SK-N-MC (cell line): ENCODE measurements at regions not wholly inside any gene's neighbourhood (a gene's known extent, or its start where the extent isn't known, plus 50 kb on each side); places are given as distances from the start of the nearest gene placed in this dataset.

Experiments used
- EZH2 ChIP-seq: fragments of 200-600 bp; sonication (generic); IDR thresholded peaks from one replicate; pipeline ENCODE4 v1.6.1; 2017; ENCODE audit warnings: antibody characterized with exemption
- FOXP2 ChIP-seq: optimal IDR thresholded peaks from 2 replicates; pipeline ENCODE3; 2011; ENCODE audit warnings: mild to moderate bottlenecking, moderate library complexity; ENCODE audit not compliant: insufficient read depth; ENCODE audit errors: extremely low read length, control extremely low read depth
- POLR2AphosphoS5 ChIP-seq: IDR thresholded peaks from 2 replicates; pipeline ENCODE4 v1.6.1; 2012; ENCODE audit warnings: mild to moderate bottlenecking, low read depth, low read length, borderline replicate concordance

DNA sequence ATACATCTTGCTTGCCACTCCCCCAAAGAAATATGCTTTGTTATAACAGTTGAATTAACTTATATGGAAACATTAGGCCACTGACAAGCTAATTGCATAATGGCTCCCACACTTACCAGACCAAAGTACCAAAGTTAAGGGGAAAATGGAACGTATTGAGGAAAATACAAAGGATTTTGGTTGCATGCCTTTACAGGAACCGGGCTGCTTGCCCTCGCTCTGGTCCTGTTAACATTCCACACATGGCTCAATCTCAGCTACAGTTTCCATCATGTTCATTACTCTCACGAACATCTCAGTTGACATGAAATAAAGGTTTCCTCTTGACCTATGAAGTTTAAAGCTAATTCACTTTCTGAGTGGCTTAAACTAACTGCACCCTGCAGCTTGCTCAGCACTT, 220.7 kb upstream of the RXFP2 start:
- TF ChIP-seq POLR2AphosphoS5 = no peak
- no peak for TF ChIP-seq EZH2
- no peak for TF ChIP-seq FOXP2
